Smooth muscle cell (in vitro differentiated cells): ENCODE measurements at regions not wholly inside any gene's neighbourhood (a gene's known extent, or its start where the extent isn't known, plus 50 kb on each side); places are given as distances from the start of the nearest gene placed in this dataset.

ENCODE experiments used
- DNase-seq: peaks from one replicate; lab custom pipeline; 2025; ENCODE audit not compliant: unreplicated experiment; lab: John Stamatoyannopoulos, UW
- H2AFZ ChIP-seq: fragments of 200-600 bp; sonication (generic); 2 replicates; pipeline ENCODE4 v1.6.0; 2016; ENCODE audit warnings: antibody characterized with exemption, low read depth, mild to moderate bottlenecking
- H3F3A ChIP-seq: fragments of 200-600 bp; sonication (generic); 2 replicates; pipeline ENCODE4 v1.6.0; 2017; ENCODE audit warnings: antibody characterized with exemption, low read depth
- H3K27ac ChIP-seq: fragments of 200-600 bp; sonication (generic); 2 replicates; pipeline ENCODE4 v1.5.1; 2016; ENCODE audit warnings: low read depth, mild to moderate bottlenecking
- H3K27me3 ChIP-seq: fragments of 200-600 bp; sonication (generic); 2 replicates; pipeline ENCODE4 v1.6.1; 2016; ENCODE audit warnings: low read depth, mild to moderate bottlenecking
- H3K36me3 ChIP-seq: fragments of 200-600 bp; sonication (generic); 2 replicates; pipeline ENCODE4 v1.5.1; 2016; ENCODE audit warnings: low read depth
- H3K4me1 ChIP-seq: fragments of 200-600 bp; sonication (generic); 2 replicates; pipeline ENCODE4 v1.5.1; 2016; ENCODE audit warnings: low read depth
- H3K4me2 ChIP-seq: fragments of 200-600 bp; sonication (generic); 2 replicates; pipeline ENCODE4 v1.6.0; 2016; ENCODE audit warnings: mild to moderate bottlenecking
- H3K4me3 ChIP-seq: fragments of 200-600 bp; sonication (generic); 2 replicates; pipeline ENCODE4 v1.5.1; 2016; ENCODE audit warnings: mild to moderate bottlenecking
- H3K79me2 ChIP-seq: fragments of 200-600 bp; sonication (generic); 2 replicates; pipeline ENCODE4 v1.6.0; 2016; ENCODE audit warnings: low read depth, mild to moderate bottlenecking
- H3K9ac ChIP-seq: fragments of 200-600 bp; sonication (generic); 2 replicates; pipeline ENCODE4 v1.6.0; 2016; ENCODE audit warnings: low read depth
- H3K9me3 ChIP-seq: fragments of 200-600 bp; sonication (generic); replicated peaks from 2 replicates; pipeline ENCODE4 v1.5.1; 2016; ENCODE audit warnings: low read depth
- H4K20me1 ChIP-seq: fragments of 200-600 bp; sonication (generic); 2 replicates; pipeline ENCODE4 v1.6.0; 2016; ENCODE audit warnings: low read depth
- CTCF ChIP-seq: fragments of 200-600 bp; sonication (generic); IDR thresholded peaks from 2 replicates; pipeline ENCODE4 v1.5.1; 2017; ENCODE audit warnings: borderline replicate concordance, mild to moderate bottlenecking, antibody characterized with exemption; ENCODE audit not compliant: insufficient read depth, poor library complexity, severe bottlenecking
- WGBS: methylation state at CpG from one replicate; pipeline ENCODE4 v1.1.7; 2016; ENCODE audit warnings: low lambda C conversion rate; 5-methylcytosine and 5-hydroxymethylcytosine counted together

GRCh38 chr1:157189986-157190982, 52.1 kb upstream of the ETV3 start:
- Histone ChIP-seq H3K4me1 (no peaks in the 10 kb centered on the region), H3K27ac (no peak overlapping the region), H3K9ac (no peak overlapping the region), H3K79me2 (no peaks in the 10 kb centered on the region), H3K36me3 (no peaks in the 10 kb centered on the region), H3K4me2 (no peak overlapping the region), H3F3A (no peaks in the 10 kb centered on the region), H2AFZ (no peak overlapping the region), H3K27me3 (no peaks in the 10 kb centered on the region), H3K4me3 (no peak overlapping the region), H4K20me1 (no peaks in the 10 kb centered on the region), H3K9me3 (no peaks in the 10 kb centered on the region)
- DNase-seq: no peak
- WGBS: 90% methylated on average over 22 of the region's 22 CpGs
- TF ChIP-seq CTCF: no peak

- no peak overlapping the region for H3K4me3 ChIP-seq
- 86% methylated on average over 4 of the region's 4 CpGs for WGBS
- no peaks in the 10 kb centered on the region for H3K36me3 ChIP-seq
- H3K9ac ChIP-seq: no peak overlapping the region
- H3K9me3 ChIP-seq: no peaks in the 10 kb centered on the region
- no peak overlapping the region for H3K4me2 ChIP-seq
- H4K20me1 ChIP-seq: no peaks in the 10 kb centered on the region
- no peaks in the 10 kb centered on the region for H3K27me3 ChIP-seq
- no peak for TF ChIP-seq CTCF
- H3F3A ChIP-seq: no peaks in the 10 kb centered on the region
- H3K4me1 ChIP-seq: no peaks in the 10 kb centered on the region
- H2AFZ ChIP-seq: no peak overlapping the region
- no peaks in the 10 kb centered on the region for H3K79me2 ChIP-seq
- H3K27ac ChIP-seq: no peak overlapping the region
- no peak for DNase-seq
Observed at GRCh38 chr1:157189096-157189495, 50.9 kb upstream of the ETV3 start.
